PC-3 (cell line): ENCODE measurements at regions not wholly inside any gene's neighbourhood (a gene's known extent, or its start where the extent isn't known, plus 50 kb on each side); places are given as distances from the start of the nearest gene placed in this dataset.

Experiments
- CTCF ChIP-seq: fragments of 300-600 bp; sonication (generic); conservative IDR thresholded peaks from 2 replicates; pipeline ENCODE4 v1.5.1; 2017; ENCODE audit warnings: antibody characterized with exemption, low read depth, mild to moderate bottlenecking, low read length
- EZH2 ChIP-seq: fragments of 300-600 bp; sonication (generic); IDR thresholded peaks from one replicate; pipeline ENCODE4 v1.6.1; 2017; ENCODE audit warnings: antibody characterized with exemption, mild to moderate bottlenecking, low read length; ENCODE audit not compliant: unreplicated experiment

DNA sequence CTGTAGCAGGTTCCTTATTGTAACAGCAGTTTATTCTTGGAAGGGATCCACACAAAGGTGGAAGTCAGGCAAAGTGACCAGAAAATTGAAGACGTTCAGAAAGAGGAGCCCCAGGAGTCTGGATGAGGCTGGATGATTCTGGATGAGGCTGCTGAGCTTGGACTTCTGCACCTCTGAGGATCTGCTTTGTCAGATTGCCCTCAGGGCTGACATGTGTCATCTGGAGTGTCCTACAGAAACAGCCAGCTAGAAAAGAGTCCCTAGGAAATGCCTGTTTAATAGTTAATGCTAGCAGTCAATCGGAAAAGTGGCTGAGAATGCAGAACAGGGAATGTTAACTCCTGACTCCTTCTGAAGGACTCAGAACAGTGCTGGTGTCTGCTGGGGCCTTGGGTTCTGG, 236.4 kb downstream of the LRRC70 start:
- TF ChIP-seq CTCF (no peak), EZH2 (no peak)
